ENCODE measurements at regions not wholly inside any gene's neighbourhood (a gene's known extent, or its start where the extent isn't known, plus 50 kb on each side); places are given as distances from the start of the nearest gene placed in this dataset.

- DNase-seq: no peak
These were observed 484.5 kb downstream of the NR2F1-AS1 start for GRCh38 chr5:93096561-93096960.

DNA sequence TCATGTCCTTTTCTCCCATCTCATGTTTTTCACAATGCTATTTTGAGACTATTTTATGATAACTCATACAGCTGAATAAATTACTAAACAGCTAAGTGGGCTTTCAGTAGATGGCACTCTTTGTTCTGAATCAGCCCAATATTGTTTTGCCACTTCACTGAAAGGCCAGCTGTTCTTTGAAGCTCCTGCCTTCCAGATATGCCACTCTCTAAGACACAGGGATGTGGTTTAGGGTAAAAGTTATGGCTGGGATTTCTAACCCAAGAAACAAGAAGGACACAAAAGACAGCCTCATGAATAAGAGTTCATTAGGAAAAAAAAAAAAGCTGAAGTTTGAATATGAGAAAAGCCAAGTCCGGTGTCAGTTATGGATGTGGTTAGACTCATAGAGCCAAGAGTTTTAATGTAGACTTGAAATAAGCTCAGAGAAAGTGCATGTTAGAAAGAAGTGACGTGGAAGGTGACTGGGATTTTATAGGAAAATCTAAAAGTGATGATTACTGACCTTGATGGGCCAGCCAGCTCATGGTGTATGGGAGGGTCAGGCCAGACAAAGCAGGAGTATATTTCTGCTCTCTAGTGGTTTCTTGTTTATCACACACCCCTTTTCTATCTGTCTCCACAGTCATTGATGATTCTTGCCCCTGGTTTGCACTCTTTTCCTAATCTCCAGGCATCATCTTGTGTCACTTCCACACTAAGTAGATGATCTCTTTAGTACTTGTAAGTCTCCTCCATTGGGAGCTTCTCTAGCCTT lies 488.5 kb downstream of the NR2F1-AS1 start:
- DNase-seq: no peak

GRCh38 chr5:93090698-93091097 lies 490.3 kb downstream of the NR2F1-AS1 start:
- DNase-seq: no peak

- no peak for DNase-seq
These were observed 492.2 kb downstream of the NR2F1-AS1 start for GRCh38 chr5:93088592-93089389.

DNA sequence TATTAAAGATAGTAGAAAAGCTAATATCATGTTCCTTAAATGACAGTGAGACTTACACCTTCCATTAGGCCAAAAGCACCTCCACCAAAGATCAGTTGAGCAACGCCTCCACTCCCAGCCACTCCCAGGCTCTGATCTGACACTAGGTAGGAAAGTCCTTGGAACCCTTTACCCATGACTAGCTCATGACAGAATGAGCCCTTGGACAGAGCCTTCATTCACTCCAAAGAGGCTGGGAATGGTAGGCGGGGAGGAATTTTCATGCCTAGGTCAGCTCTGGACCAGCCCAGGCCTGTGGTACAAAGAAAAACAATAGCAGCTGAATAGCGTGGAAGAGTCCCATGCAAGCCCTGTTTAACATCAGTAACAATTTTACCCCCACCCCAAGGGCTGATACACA lies 493.7 kb downstream of the NR2F1-AS1 start:
- DNase-seq: no peak

DNA sequence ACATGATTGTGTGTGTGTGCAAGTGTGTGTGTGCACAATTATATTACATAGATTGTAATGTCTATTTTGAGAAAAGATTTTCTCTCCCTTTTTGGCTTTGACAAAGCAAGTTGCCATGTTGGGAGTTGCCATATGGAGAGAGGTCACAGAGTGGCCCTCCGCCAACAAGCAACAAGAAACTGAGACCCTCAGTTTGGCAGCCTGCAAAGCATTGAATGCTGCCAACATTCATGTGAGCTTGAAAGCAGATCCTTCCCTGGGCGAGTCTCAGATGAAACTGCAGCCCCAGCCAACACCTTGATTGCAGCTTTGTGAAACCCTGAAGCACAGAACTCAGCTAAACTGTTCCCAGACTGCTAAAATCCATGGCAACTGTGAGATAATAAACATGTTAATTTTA lies 498.0 kb downstream of the NR2F1-AS1 start:
- DNase-seq: no peak

DNA sequence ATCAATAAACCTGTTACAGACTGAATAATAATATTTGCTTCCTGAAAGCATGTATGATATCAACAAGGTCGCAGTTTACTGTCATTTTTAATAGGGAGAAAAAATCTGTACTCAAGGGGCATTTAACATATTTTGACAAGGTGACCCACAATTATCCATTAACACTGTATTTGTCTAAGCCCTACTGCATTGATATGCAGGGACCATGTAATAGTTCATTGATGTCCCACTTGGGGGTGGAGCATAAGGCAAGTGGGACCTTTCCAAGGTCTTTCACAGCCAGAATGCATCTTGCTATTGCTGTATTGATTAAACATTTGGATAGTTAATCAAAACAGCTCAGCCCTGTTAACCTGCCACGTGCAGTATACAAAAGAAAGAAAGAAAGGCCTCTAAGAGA lies 502.0 kb downstream of the NR2F1-AS1 start:
- no peak for DNase-seq

DNA sequence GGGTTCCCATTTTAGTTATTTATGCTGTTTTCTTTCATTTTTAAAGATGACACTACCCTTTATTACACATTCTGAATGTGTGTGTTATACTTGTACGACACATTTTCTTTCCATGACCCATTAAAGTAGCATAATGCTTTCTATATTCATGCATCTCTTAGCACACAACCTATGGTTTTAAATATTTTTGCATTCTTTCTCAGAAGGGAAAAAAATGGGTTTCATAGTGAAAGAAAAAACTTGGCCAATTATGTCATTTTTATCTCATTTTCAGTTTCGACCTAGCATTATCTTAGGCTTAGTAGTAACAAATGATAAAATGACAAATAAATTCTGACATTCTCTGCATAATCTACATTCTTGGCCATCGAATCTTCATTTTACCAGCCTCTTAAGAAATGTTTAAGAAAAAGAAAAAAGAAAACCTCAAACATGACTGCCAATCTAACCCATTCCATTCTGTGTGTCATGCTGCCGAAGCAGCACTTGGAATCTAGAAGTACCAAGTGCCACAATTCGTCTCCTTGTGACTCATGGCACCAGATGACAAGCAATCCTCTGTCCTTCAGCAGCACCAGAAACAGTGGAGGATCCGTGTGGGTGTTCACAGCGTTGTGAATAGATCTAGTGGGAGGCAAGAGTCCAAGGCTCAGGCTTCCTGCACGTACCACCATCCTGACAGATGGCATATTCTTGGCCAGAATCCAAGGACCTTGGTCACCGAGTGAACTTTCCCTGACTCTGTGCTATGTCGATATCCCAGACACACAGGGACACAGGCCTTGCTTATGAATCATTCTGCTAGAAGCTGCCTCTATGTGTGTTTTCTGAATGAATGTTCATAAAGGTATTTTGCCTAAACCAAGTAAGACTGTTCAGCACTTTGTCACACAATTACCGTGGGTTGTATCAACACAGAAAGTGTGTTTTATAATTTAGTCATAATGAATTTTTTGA lies 502.7 kb downstream of the NR2F1-AS1 start:
- peak; percentile 18 for DNase-seq

DNA sequence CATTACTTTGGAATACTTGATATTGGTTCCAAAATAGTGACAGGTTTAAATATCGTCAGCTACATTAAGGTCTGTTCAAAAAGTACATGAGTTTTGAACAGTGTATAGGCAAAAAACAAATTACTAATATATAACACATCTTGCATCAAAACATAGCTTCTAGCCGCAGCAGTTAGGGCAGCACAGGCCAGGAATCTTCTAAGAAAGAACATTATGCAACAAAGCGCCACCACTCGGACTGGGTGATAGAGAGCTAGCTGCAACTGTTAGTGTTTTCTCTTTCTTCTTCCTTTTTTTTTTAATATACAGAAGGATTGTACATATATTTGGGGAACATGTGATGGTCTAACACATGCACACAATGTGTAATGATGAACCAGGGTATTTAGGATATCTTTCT lies 504.5 kb downstream of the NR2F1-AS1 start:
- DNase-seq: no peak

DNA sequence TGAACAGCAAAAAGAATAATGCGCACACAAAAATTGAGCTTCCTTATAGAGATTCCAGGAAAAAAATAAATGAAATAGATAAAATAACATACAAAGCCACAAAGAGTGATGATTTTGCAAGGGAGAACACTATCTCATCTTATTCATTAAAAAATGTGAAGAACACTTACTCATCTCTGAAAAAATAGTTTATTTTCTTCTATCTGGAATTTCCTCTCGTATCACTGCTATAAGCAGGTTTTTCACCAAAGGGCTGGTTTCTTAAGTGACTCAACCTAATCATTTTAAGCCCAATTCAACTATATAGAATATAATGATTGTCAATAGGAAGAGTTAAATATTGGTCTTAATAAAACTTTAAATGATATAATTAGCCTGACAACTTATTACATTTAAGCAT lies 504.9 kb downstream of the NR2F1-AS1 start:
- DNase-seq: no peak

DNA sequence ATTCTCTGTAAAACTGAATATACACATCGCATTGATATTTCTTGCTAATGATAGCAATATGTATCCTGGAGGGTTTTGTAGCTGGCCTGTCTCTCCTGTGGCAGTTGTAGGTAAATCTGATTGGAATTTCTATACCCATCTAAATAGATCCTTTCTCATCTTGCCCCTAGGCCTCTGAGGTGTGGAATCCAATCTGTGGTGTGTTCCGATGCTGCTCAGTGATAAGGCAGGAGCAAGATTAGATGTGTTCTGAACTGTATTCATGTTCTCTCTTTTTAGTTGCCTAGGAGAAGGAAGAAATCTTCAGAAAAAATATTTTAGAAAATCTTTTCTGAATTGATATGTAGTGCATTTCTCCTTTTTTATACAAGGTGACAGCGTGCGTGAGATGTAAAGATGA lies 507.5 kb downstream of the NR2F1-AS1 start:
- DNase-seq: no peak

DNA sequence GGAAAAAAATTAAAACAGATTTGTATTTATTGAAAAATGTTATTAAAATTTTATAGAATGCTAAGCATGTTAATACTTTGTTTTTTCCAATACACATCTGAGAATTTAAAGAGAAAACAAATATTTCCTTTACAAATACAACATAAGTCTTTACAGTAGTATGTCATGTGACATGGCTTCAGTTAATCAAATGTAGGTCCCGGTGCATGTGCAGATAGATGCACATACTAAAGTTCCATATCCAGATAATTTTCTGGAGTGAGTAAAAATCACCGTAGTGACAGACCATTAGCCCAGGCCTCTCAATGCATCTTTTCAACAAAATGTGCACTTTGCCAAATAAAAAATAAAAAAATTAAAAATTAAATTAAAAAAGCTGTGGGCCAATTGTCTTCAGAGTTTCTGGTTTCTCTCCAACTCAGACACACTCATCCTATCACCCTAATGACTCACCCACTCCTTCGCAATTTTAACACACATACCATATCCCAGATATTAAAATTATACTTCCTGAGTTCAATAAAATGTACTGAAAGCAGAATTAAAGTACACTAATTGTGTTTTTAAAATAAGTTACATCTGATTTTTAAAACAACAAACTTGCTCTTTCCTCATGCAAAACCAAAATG lies 508.1 kb downstream of the NR2F1-AS1 start:
- no peak for DNase-seq

- no peak for DNase-seq
These were observed 509.3 kb downstream of the NR2F1-AS1 start for GRCh38 chr5:93071710-93072109.

DNA sequence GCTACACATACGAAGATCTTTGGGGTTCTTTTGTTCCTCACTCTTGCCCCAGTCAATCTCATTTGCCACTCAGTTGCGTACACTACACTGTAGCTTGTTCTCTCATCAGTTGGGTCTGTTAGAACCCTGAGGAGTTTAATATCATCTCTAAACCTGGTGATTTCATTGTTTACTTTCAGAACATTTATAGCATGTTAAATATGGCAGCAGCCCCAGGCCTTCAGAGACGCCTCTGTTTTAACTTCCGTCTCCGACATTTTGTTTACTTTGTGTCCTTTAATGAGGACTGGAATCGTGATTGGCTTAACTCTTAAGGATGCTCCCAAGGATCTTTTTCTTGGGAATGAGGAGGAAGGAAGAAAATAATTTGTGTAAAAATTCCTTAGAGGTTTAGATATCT lies 510.1 kb downstream of the NR2F1-AS1 start:
- no peak for DNase-seq

DNA sequence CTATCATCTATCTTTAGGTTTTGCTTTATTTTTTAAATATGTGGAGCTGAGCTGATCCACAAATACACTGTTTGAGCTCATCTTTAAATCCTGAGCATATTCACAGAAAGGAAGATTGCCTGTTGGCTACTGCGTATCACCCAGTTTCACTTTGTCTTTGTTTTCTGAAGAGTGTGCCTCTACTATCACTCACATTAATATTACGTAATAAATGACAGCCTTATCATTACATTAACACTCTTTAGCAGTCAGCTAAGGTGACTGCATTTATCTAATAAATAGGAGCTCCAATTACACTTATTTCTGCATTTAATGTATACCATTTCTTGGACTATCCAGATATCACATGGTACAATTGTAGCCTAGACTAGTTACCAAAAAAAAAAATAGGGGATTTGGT lies 511.7 kb downstream of the NR2F1-AS1 start:
- DNase-seq: no peak

DNA sequence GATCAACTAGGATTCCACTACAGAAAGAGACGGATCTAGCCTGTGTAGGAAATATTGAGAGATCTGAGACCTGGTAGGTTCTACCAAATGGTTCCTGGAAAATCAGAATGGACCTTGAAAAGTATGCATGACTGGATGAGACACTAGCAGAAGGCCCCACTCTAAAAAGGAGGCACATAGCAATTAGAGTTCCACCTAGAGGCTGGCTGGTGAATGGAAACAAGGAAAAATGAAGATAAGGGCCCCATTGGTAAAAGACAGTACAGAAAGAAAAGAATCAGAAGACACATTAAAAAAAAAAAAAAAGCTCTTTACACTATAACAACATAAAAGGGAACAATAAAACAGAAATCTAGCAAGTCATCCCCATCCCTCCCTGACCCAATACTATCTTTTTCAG lies 518.5 kb downstream of the NR2F1-AS1 start:
- DNase-seq: no peak

- no peak for DNase-seq
These were observed 522.7 kb downstream of the NR2F1-AS1 start for GRCh38 chr5:93058309-93058708.

GRCh38 chr5:93057311-93057710 lies 523.7 kb downstream of the NR2F1-AS1 start:
- DNase-seq: no peak

- no peak for DNase-seq
These were observed 525.0 kb downstream of the NR2F1-AS1 start for GRCh38 chr5:93055971-93056370.

GRCh38 chr5:93055561-93055960 lies 525.5 kb downstream of the NR2F1-AS1 start:
- no peak for DNase-seq

DNA sequence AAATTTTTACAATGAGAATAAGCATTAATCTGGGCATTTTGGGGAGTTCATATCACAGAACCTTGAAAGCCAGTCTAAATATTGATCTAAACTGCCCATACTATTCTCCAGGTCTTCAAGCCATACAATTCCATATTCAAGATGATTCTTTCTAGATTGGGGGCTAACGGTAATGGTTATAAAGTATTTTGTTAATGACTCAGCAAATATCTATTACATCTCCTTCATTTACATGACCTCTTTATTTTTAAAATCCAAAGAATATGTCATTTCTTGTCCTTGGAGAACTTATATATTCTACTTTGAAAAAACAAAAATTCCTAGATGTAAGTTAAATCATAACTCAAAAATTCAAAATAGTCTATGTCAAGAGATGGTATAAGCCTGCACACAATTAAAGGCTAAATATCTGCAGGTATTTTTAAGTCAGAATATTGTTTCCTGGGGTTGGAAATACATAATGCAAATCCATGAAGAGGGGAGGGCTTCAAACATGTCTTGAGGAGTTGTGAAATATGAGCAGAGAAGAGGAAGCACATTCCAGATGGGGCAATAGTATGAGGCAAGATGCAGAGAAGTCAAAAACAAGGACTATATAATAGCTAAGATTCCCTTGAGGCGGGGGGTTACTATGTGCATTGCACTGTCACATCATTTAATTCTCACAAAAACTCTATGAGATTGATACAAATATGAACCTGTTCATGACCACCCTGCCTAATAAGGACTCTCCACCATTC lies 526.4 kb downstream of the NR2F1-AS1 start:
- DNase-seq: no peak

DNA sequence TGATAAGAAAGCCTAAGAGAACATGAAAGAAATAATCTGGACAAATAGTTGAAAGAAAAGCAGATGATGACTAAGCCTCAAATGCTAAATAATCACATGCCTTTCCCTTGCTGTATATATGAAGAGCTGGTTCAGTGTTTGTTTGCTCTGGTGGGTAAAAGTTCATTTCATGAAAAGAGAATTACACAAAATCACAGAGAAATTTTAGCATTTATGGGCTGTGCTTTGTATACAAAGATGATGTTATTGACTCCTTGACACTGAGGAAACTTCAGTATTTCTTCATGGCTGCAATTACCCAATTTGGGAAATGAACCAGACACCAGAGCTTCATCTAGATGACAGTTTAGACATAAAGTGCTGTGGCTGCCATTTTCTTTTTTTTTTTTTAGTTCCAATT lies 527.2 kb downstream of the NR2F1-AS1 start:
- DNase-seq: peak; percentile 71

Measured in NCI-H2227 treated with DMSO at 0.1 percent for 48 hours (cell line).